ENCODE measurements at regions not wholly inside any gene's neighbourhood (a gene's known extent, or its start where the extent isn't known, plus 50 kb on each side); places are given as distances from the start of the nearest gene placed in this dataset.

- no peaks in the 10 kb centered on the region for H3F3A ChIP-seq (ENCODE audit: insufficient read depth, low read length)
- H3K9ac ChIP-seq (ENCODE audit: low read length), result no peak overlapping the region
- no peak overlapping the region for H3K4me2 ChIP-seq (ENCODE audit: low read length)
- H3K9me3 ChIP-seq (ENCODE audit: low read length), result no peaks in the 10 kb centered on the region
- no peak overlapping the region for H3K4me3 ChIP-seq (ENCODE audit: low read depth, low read length, poor library complexity, severe bottlenecking)
- no peaks in the 10 kb centered on the region for H3K36me3 ChIP-seq (ENCODE audit: insufficient read depth, low read length)
- H3K9me2 ChIP-seq (ENCODE audit: low read depth, low read length), result no peaks in the 10 kb centered on the region
- peaks cover 7% of the 10 kb centered on the region for H3K4me1 ChIP-seq (ENCODE audit: insufficient read depth, low read length, severe bottlenecking)
- no peaks in the 10 kb centered on the region for H3K27me3 ChIP-seq (ENCODE audit: insufficient read depth, low read length)
- H3K79me2 ChIP-seq (ENCODE audit: insufficient read depth, low read length), result no peaks in the 10 kb centered on the region
- H3K27ac ChIP-seq (ENCODE audit: low read depth, low read length, poor library complexity, severe bottlenecking), result no peak overlapping the region
- H2AFZ ChIP-seq (ENCODE audit: low read length), result no peak overlapping the region
- H4K20me1 ChIP-seq (ENCODE audit: insufficient read depth, low read length), result no peaks in the 10 kb centered on the region
- TF ChIP-seq EZH2 (IDR thresholded peaks at IDR 0.05; ENCODE audit: borderline replicate concordance, low read length) (no peak), CTCF (IDR thresholded peaks at IDR 0.05; ENCODE audit: low read length) (no peak)
Measured at GRCh38 chrX:13130816-13131215, 86.4 kb upstream of the FAM9C start.

- no peak overlapping the region for H3K4me2 ChIP-seq (ENCODE audit: low read length)
- H3K4me3 ChIP-seq (ENCODE audit: low read depth, low read length, poor library complexity, severe bottlenecking), result no peak overlapping the region
- peaks cover 26% of the 10 kb centered on the region for H3K4me1 ChIP-seq (ENCODE audit: insufficient read depth, low read length, severe bottlenecking)
- H3F3A ChIP-seq (ENCODE audit: insufficient read depth, low read length), result no peaks in the 10 kb centered on the region
- H3K27ac ChIP-seq (ENCODE audit: low read depth, low read length, poor library complexity, severe bottlenecking), result no peak overlapping the region
- TF ChIP-seq EZH2 (IDR thresholded peaks at IDR 0.05; ENCODE audit: borderline replicate concordance, low read length), result no peak
- no peak for TF ChIP-seq CTCF (IDR thresholded peaks at IDR 0.05; ENCODE audit: low read length)
- H2AFZ ChIP-seq (ENCODE audit: low read length), result no peak overlapping the region
- no peaks in the 10 kb centered on the region for H3K36me3 ChIP-seq (ENCODE audit: insufficient read depth, low read length)
- H3K27me3 ChIP-seq (ENCODE audit: insufficient read depth, low read length), result no peaks in the 10 kb centered on the region
- no peak overlapping the region for H3K9ac ChIP-seq (ENCODE audit: low read length)
- no peaks in the 10 kb centered on the region for H3K79me2 ChIP-seq (ENCODE audit: insufficient read depth, low read length)
- no peaks in the 10 kb centered on the region for H3K9me2 ChIP-seq (ENCODE audit: low read depth, low read length)
- no peaks in the 10 kb centered on the region for H3K9me3 ChIP-seq (ENCODE audit: low read length)
- no peaks in the 10 kb centered on the region for H4K20me1 ChIP-seq (ENCODE audit: insufficient read depth, low read length)
Measured at GRCh38 chrX:13128104-13128503, 83.7 kb upstream of the FAM9C start.

GRCh38 chrX:13126775-13127174 is 82.4 kb upstream of the FAM9C start:
- no peaks in the 10 kb centered on the region for H3K9me2 ChIP-seq (ENCODE audit: low read depth, low read length)
- no peaks in the 10 kb centered on the region for H3K27me3 ChIP-seq (ENCODE audit: insufficient read depth, low read length)
- H3K79me2 ChIP-seq (ENCODE audit: insufficient read depth, low read length), result no peaks in the 10 kb centered on the region
- H3K4me3 ChIP-seq (ENCODE audit: low read depth, low read length, poor library complexity, severe bottlenecking), result no peak overlapping the region
- no peaks in the 10 kb centered on the region for H3K9me3 ChIP-seq (ENCODE audit: low read length)
- no peaks in the 10 kb centered on the region for H4K20me1 ChIP-seq (ENCODE audit: insufficient read depth, low read length)
- H3K36me3 ChIP-seq (ENCODE audit: insufficient read depth, low read length), result no peaks in the 10 kb centered on the region
- no peaks in the 10 kb centered on the region for H3F3A ChIP-seq (ENCODE audit: insufficient read depth, low read length)
- TF ChIP-seq EZH2 (IDR thresholded peaks at IDR 0.05; ENCODE audit: borderline replicate concordance, low read length) (no peak), CTCF (IDR thresholded peaks at IDR 0.05; ENCODE audit: low read length) (no peak)
- no peak overlapping the region for H3K27ac ChIP-seq (ENCODE audit: low read depth, low read length, poor library complexity, severe bottlenecking)
- no peak overlapping the region for H3K4me2 ChIP-seq (ENCODE audit: low read length)
- no peak overlapping the region for H3K9ac ChIP-seq (ENCODE audit: low read length)
- peaks cover 28% of the 10 kb centered on the region for H3K4me1 ChIP-seq (ENCODE audit: insufficient read depth, low read length, severe bottlenecking)
- H2AFZ ChIP-seq (ENCODE audit: low read length), result no peak overlapping the region

Measured in OCI-LY1 (cell line).